GM23338 (cell line): ENCODE measurements at regions not wholly inside any gene's neighbourhood (a gene's known extent, or its start where the extent isn't known, plus 50 kb on each side); places are given as distances from the start of the nearest gene placed in this dataset.

Experiments used
- CREB1 ChIP-seq: fragments of 250-450 bp; sonication (Bioruptor Pico); IDR thresholded peaks from 2 replicates; pipeline ENCODE4 v1.5.0; 2020; ENCODE audit warnings: low read depth, mild to moderate bottlenecking, moderate library complexity
- CTCF ChIP-seq, 2 experiments: fragments of 200-600 bp in 1 of 2; sonication (generic) in 1 of 2; conservative IDR thresholded peaks; 2 replicates each; pipeline versions ENCODE4 v1.5.1 to v1.6.1; 2016 to 2017; ENCODE audit warnings: antibody characterized with exemption in 2 of 2, low read depth in 2 of 2, mild to moderate bottlenecking in 2 of 2, moderate library complexity in 1 of 2
- ETS1 ChIP-seq: IDR thresholded peaks from 2 replicates; pipeline ENCODE4 v1.6.1; 2016; ENCODE audit warnings: antibody characterized with exemption
- EZH2 ChIP-seq: fragments of 200-600 bp; sonication (generic); IDR thresholded peaks from one replicate; pipeline ENCODE4 v1.8.0; 2017; ENCODE audit warnings: antibody characterized with exemption, mild to moderate bottlenecking, low read depth; ENCODE audit not compliant: unreplicated experiment
- EZH2phosphoT487 ChIP-seq: fragments of 200-600 bp; sonication (generic); IDR thresholded peaks from one replicate; pipeline ENCODE4 v1.8.1; 2018; ENCODE audit warnings: antibody characterized with exemption; ENCODE audit not compliant: unreplicated experiment
- JUNB ChIP-seq: IDR thresholded peaks from one replicate; pipeline ENCODE4 v1.6.1; 2016; ENCODE audit warnings: antibody characterized with exemption; ENCODE audit not compliant: unreplicated experiment
- NANOG ChIP-seq: IDR thresholded peaks from 2 replicates; pipeline ENCODE4 v1.6.1; 2016; ENCODE audit warnings: antibody characterized with exemption, borderline replicate concordance
- POLR2AphosphoS5 ChIP-seq: IDR thresholded peaks from 2 replicates; pipeline ENCODE4 v1.6.1; 2016; ENCODE audit warnings: antibody characterized with exemption, low read depth
- REST ChIP-seq: IDR thresholded peaks from one replicate; pipeline ENCODE4 v1.6.1; 2018; ENCODE audit warnings: antibody characterized with exemption; ENCODE audit not compliant: unreplicated experiment
- STAT1 ChIP-seq: IDR thresholded peaks from one replicate; pipeline ENCODE4 v1.6.1; 2016; ENCODE audit warnings: antibody characterized with exemption; ENCODE audit not compliant: unreplicated experiment
- ZNF114 ChIP-seq: fragments of 250-450 bp; sonication (Bioruptor Pico); IDR thresholded peaks from 2 replicates; pipeline ENCODE4 v1.5.0; 2020; ENCODE audit warnings: mild to moderate bottlenecking, moderate library complexity
- ZNF331 ChIP-seq: fragments of 250-450 bp; sonication (Bioruptor Pico); IDR thresholded peaks from 2 replicates; pipeline ENCODE4 v1.5.0; 2020; ENCODE audit warnings: low read depth, mild to moderate bottlenecking, moderate library complexity
- ZNF462 ChIP-seq: fragments of 250-450 bp; sonication (Bioruptor Pico); IDR thresholded peaks from 2 replicates; pipeline ENCODE4 v1.5.0; 2020; ENCODE audit warnings: mild to moderate bottlenecking, moderate library complexity

GRCh38 chr4:124155239-124155638, 557.3 kb downstream of the ANKRD50 start:
- TF ChIP-seq CTCF (conservative IDR thresholded peaks at IDR 0.05; ENCODE audit: low read depth in 2 of 2) (no peak), EZH2 (no peak), JUNB (no peak), REST (no peak), POLR2AphosphoS5 (no peak), CREB1 (no peak), ZNF331 (no peak), EZH2phosphoT487 (no peak), ETS1 (no peak), ZNF114 (CRISPR knock-in tag) (no peak), STAT1 (no peak), NANOG (no peak), ZNF462 (CRISPR knock-in tag) (no peak)
